GM12878 (cell line): ENCODE measurements at regions not wholly inside any gene's neighbourhood (a gene's known extent, or its start where the extent isn't known, plus 50 kb on each side); places are given as distances from the start of the nearest gene placed in this dataset.
A peak's percentile ranks its signal among the peaks of the same experiment; 100 is the strongest.

Experiments used
- ATAC-seq: fragments of 200-7000 bp; cut with Tn5 transposase; 3 replicates; pipeline ENCODE4 v1.9.1; 2020; ENCODE audit warnings: mild to moderate bottlenecking, moderate library complexity
- BruUV-seq: library from RNA; stranded (reverse); fragments of 400-500 nt; replicated peaks from 2 replicates; lab custom pipeline; 2021; lab: Mats Ljungman, UMichigan
- CTCF ChIA-PET: fragments of 300-600 bp; sonication (Branson Sonifier 250); formaldehyde crosslinking; extraction: SDS; loops from one replicate; lab custom pipeline; 2021; ENCODE audit warnings: inconsistent platforms; lab: Yijun Ruan, JAX
- POLR2A ChIA-PET: fragments of 350-600 bp; formaldehyde crosslinking; extraction: SDS; loops from one replicate; lab custom pipeline; 2021; ENCODE audit warnings: inconsistent platforms; lab: Charles Lee
- RAD21 ChIA-PET: fragments of 300-600 bp; sonication (Branson Sonifier 250); formaldehyde crosslinking; loops from one replicate; lab custom pipeline; 2023; ENCODE audit warnings: antibody characterized with exemption; ENCODE audit not compliant: unreplicated experiment; lab: Charles Lee
- SMC1A ChIA-PET: fragments of 300-600 bp; sonication (Branson Sonifier 250); formaldehyde crosslinking; loops from one replicate; lab custom pipeline; 2023; ENCODE audit not compliant: unreplicated experiment, uncharacterized antibody; lab: Charles Lee
- DNase-seq: peaks from one replicate; pipeline ENCODE4 v3.0.0-alpha.2; 2011; ENCODE audit warnings: low read depth, low spot score
- FAIRE-seq: peaks from 3 replicates; lab custom pipeline; 2011; peaks lifted over from hg19 to GRCh38; lab: Jason Lieb, UNC
- H2AFZ ChIP-seq: 2 replicates; pipeline ENCODE4 v1.6.0; 2011; ENCODE audit warnings: low read depth, low read length, control low read depth; ENCODE audit not compliant: control insufficient read depth
- H3K27ac ChIP-seq: 2 replicates; pipeline ENCODE4 v1.5.1; 2011; ENCODE audit warnings: control low read depth; ENCODE audit not compliant: control insufficient read depth, insufficient read depth
- H3K27me3 ChIP-seq, 2 experiments: replicated peaks in 1 of 2; 2 replicates each; pipeline versions ENCODE4 v1.6.0 to v1.6.1; 2011; ENCODE audit warnings: low read length in 1 of 2; ENCODE audit not compliant: control insufficient read depth in 2 of 2, insufficient read depth in 2 of 2
- H3K36me3 ChIP-seq, 2 experiments: 2 replicates each; pipeline ENCODE4 v1.5.1; 2011; ENCODE audit warnings: low read length in 1 of 2; ENCODE audit not compliant: control insufficient read depth in 2 of 2, insufficient read depth in 2 of 2
- H3K4me1 ChIP-seq: 2 replicates; pipeline ENCODE4 v1.6.1; 2011; ENCODE audit warnings: mild to moderate bottlenecking, low read length, moderate library complexity, mixed read lengths; ENCODE audit not compliant: control insufficient read depth, insufficient read depth
- H3K4me2 ChIP-seq: 2 replicates; pipeline ENCODE4 v1.6.0; 2011; ENCODE audit warnings: control low read depth; ENCODE audit not compliant: control insufficient read depth, insufficient read depth
- H3K4me3 ChIP-seq: fragments of 200-600 bp; sonication (generic); 2 replicates; pipeline ENCODE4 v1.5.1; 2016
- H3K79me2 ChIP-seq: 2 replicates; pipeline ENCODE4 v1.6.0; 2011; ENCODE audit warnings: low read length; ENCODE audit not compliant: control insufficient read depth, insufficient read depth
- H3K9ac ChIP-seq: 2 replicates; pipeline ENCODE4 v1.8.0; 2011; ENCODE audit warnings: low read length, control low read depth, mixed read lengths; ENCODE audit not compliant: control insufficient read depth, insufficient read depth
- H3K9me3 ChIP-seq: replicated peaks from 3 replicates; pipeline ENCODE4 v1.5.1; 2011; ENCODE audit warnings: mild to moderate bottlenecking, low read length; ENCODE audit not compliant: control insufficient read depth, insufficient read depth
- H4K20me1 ChIP-seq: 2 replicates; pipeline ENCODE4 v1.6.0; 2011; ENCODE audit not compliant: control insufficient read depth, insufficient read depth
- CBX5 ChIP-seq: sonication (generic); IDR thresholded peaks from 2 replicates; pipeline ENCODE4 v1.6.1; 2016; ENCODE audit warnings: low read depth, moderate library complexity, mild to moderate bottlenecking, inconsistent platforms
- CTCF ChIP-seq, 3 experiments: IDR thresholded peaks in 2 of 3; conservative IDR thresholded peaks in 1 of 3; 2 replicates each; pipeline ENCODE4 v1.5.1; 2011; ENCODE audit warnings: low read depth in 3 of 3, low read length in 3 of 3, mild to moderate bottlenecking in 3 of 3, control low read depth in 2 of 3, moderate library complexity in 2 of 3, inconsistent platforms in 1 of 3, mixed read lengths in 1 of 3; ENCODE audit not compliant: control insufficient read depth in 2 of 3, insufficient read depth in 1 of 3; ENCODE audit errors: extremely low read depth in 1 of 3
- ELK1 ChIP-seq: IDR thresholded peaks from 2 replicates; pipeline ENCODE4 v1.6.1; 2012; ENCODE audit warnings: low read depth, low read length, improper control_type of control experiment
- PKNOX1 ChIP-seq: fragments of 450-650 bp; IDR thresholded peaks from 2 replicates; pipeline ENCODE4 v1.6.1; 2016; ENCODE audit warnings: mild to moderate bottlenecking
- RAD21 ChIP-seq: IDR thresholded peaks from 2 replicates; pipeline ENCODE4 v1.6.1; 2011; ENCODE audit warnings: mild to moderate bottlenecking, low read depth, low read length, moderate library complexity; ENCODE audit not compliant: insufficient read depth
- SMAD5 ChIP-seq: IDR thresholded peaks from 2 replicates; pipeline ENCODE4 v1.6.1; 2016; ENCODE audit warnings: antibody characterized with exemption, low read depth
- SMC3 ChIP-seq: IDR thresholded peaks from 2 replicates; pipeline ENCODE4 v1.6.1; 2011; ENCODE audit warnings: low read length, improper control_type of control experiment, borderline replicate concordance
- TCF7 ChIP-seq: IDR thresholded peaks from 2 replicates; pipeline ENCODE4 v1.6.1; 2014; ENCODE audit warnings: antibody characterized with exemption, borderline replicate concordance
- WGBS: methylation state at CpG from one replicate; pipeline ENCODE4 v1.1.6; 2016; ENCODE audit warnings: low lambda C conversion rate; ENCODE audit not compliant: insufficient replicate concordance, insufficient coverage; ENCODE audit errors: missing lambda C conversion rate; 5-methylcytosine and 5-hydroxymethylcytosine counted together
- in situ Hi-C: fragments of 300-500 bp; cut with MboI; formaldehyde crosslinking; loops from 9 replicates; pipeline ENCODE4 v1.14.3; 2018; ENCODE audit warnings: mixed read lengths
- intact Hi-C: fragments of 100-400 bp; cut with micrococcal nuclease; formaldehyde crosslinking; loops from one replicate; pipeline ENCODE4 v1.14.2; 2022; ENCODE audit not compliant: unreplicated experiment

GRCh38 chr2:180516232-180516631, 464.2 kb upstream of the UBE2E3 start:
- Histone ChIP-seq H3K4me1 (no peaks in the 10 kb centered on the region), H3K4me2 (peak overlapping the region; percentile 18; the same call in 1 of the 2 replicates), H3K27ac (no peak overlapping the region), H3K27me3 (no peaks in the 10 kb centered on the region), H3K9ac (no peak overlapping the region), H2AFZ (no peak overlapping the region), H3K9me3 (no peaks in the 10 kb centered on the region), H4K20me1 (no peaks in the 10 kb centered on the region), H3K4me3 (no peak overlapping the region), H3K79me2 (no peaks in the 10 kb centered on the region), H3K36me3 (no peaks in the 10 kb centered on the region)
- TF ChIP-seq SMAD5: no peak
- TF ChIP-seq SMC3: no peak
- TF ChIP-seq TCF7: no peak
- intact Hi-C loops (no loop called here), in situ Hi-C loops (no loop called here)
- CTCF ChIA-PET: interaction anchor here (1.0 kb wide), 1 partner anchor 31 kb away, joined by 3 read pairs; no protein-coding TSS in a partner anchor
- 0% methylated on average over 2 of the region's 2 CpGs for WGBS
- FAIRE-seq (no peak), DNase-seq (no peak), ATAC-seq (peak; percentile 55)
- SMC1A ChIA-PET: no interaction called here
- BruUV-seq: no TSS peak
- POLR2A ChIA-PET: interaction anchor here (0.6 kb wide), 1 partner anchor 17 kb away, joined by 3 read pairs; no protein-coding TSS in a partner anchor
- RAD21 ChIA-PET: no interaction called here

GRCh38 chr2:180513389-180513788, 467.0 kb upstream of the UBE2E3 start:
- intact Hi-C loops: no loop called here
- no peak for DNase-seq
- Histone ChIP-seq H3K36me3 (no peaks in the 10 kb centered on the region), H2AFZ (no peak overlapping the region), H3K9ac (no peak overlapping the region), H3K27ac (no peak overlapping the region), H3K4me3 (no peak overlapping the region), H4K20me1 (no peaks in the 10 kb centered on the region), H3K79me2 (no peaks in the 10 kb centered on the region), H3K27me3 (no peaks in the 10 kb centered on the region), H3K4me1 (no peaks in the 10 kb centered on the region), H3K4me2 (no peak overlapping the region), H3K9me3 (no peaks in the 10 kb centered on the region)
- in situ Hi-C loops: no loop called here
- ChIA-PET SMC1A (interaction anchor here (1.4 kb wide), 1 partner anchor 97 kb away, joined by 4 read pairs; no protein-coding TSS in a partner anchor), CTCF (interaction anchor here (0.6 to 1.1 kb wide), 3 partner anchors 592 to 1997 kb away, joined by 3 read pairs; no protein-coding TSS in a partner anchor), RAD21 (no interaction called here), POLR2A (no interaction called here)
- ATAC-seq: no peak
- WGBS: 0% methylated on average over 1 of the region's 1 CpG
- BruUV-seq: no TSS peak
- no peak for FAIRE-seq
- TF ChIP-seq RAD21: no peak
- no peak for TF ChIP-seq ELK1
- no peak for TF ChIP-seq CTCF (IDR thresholded peaks at IDR 0.05 in 2 of 3, conservative IDR thresholded peaks at IDR 0.05 in 1 of 3; ENCODE audit: control insufficient read depth in 2 of 3, extremely low read depth in 1 of 3, insufficient read depth in 1 of 3, low read depth in 3 of 3, low read length in 3 of 3)
- TF ChIP-seq CBX5: no peak
- TF ChIP-seq PKNOX1: no peak
